ENCODE measurements at regions not wholly inside any gene's neighbourhood (a gene's known extent, or its start where the extent isn't known, plus 50 kb on each side); places are given as distances from the start of the nearest gene placed in this dataset.

GRCh38 chr5:68126886-68127285 is 88.7 kb upstream of the PIK3R1 start:
- no peaks in the 10 kb centered on the region for H3K27me3 ChIP-seq (ENCODE audit: control insufficient read depth, insufficient read depth, low read length)
- no peak for DNase-seq (ENCODE audit: low read depth)
- H3K4me3 ChIP-seq (ENCODE audit: low read depth, low read length), result no peak overlapping the region
- H3K36me3 ChIP-seq (ENCODE audit: control insufficient read depth, insufficient read depth, low read length), result no peaks in the 10 kb centered on the region
- TF ChIP-seq CTCF (IDR thresholded peaks at IDR 0.05; ENCODE audit: insufficient read depth, low read length, poor library complexity, severe bottlenecking), result no peak

GRCh38 chr5:68122439-68123328 is 92.9 kb upstream of the PIK3R1 start:
- no peak overlapping the region for H3K4me3 ChIP-seq (ENCODE audit: low read depth, low read length)

GRCh38 chr5:68116868-68117411 is 98.6 kb upstream of the PIK3R1 start:
- H3K27me3 ChIP-seq (ENCODE audit: control insufficient read depth, insufficient read depth, low read length), result no peaks in the 10 kb centered on the region
- no peak for TF ChIP-seq CTCF (IDR thresholded peaks at IDR 0.05; ENCODE audit: insufficient read depth, low read length, poor library complexity, severe bottlenecking)
- no peaks in the 10 kb centered on the region for H3K36me3 ChIP-seq (ENCODE audit: control insufficient read depth, insufficient read depth, low read length)
- H3K4me3 ChIP-seq (ENCODE audit: low read depth, low read length), result no peak overlapping the region
- no peak for DNase-seq (ENCODE audit: low read depth)

More at GRCh38 chr5:68122439-68123328, 92.9 kb upstream of the PIK3R1 start:
- TF ChIP-seq CTCF (IDR thresholded peaks at IDR 0.05; ENCODE audit: insufficient read depth, low read length, poor library complexity, severe bottlenecking), result no peak
- no peaks in the 10 kb centered on the region for H3K36me3 ChIP-seq (ENCODE audit: control insufficient read depth, insufficient read depth, low read length)
- DNase-seq (ENCODE audit: low read depth), result no peak
- no peaks in the 10 kb centered on the region for H3K27me3 ChIP-seq (ENCODE audit: control insufficient read depth, insufficient read depth, low read length)

GRCh38 chr5:68116408-68116807 is 99.1 kb upstream of the PIK3R1 start:
- no peaks in the 10 kb centered on the region for H3K27me3 ChIP-seq (ENCODE audit: control insufficient read depth, insufficient read depth, low read length)
- H3K4me3 ChIP-seq (ENCODE audit: low read depth, low read length), result no peak overlapping the region
- H3K36me3 ChIP-seq (ENCODE audit: control insufficient read depth, insufficient read depth, low read length), result no peaks in the 10 kb centered on the region
- TF ChIP-seq CTCF (IDR thresholded peaks at IDR 0.05; ENCODE audit: insufficient read depth, low read length, poor library complexity, severe bottlenecking), result no peak
- no peak for DNase-seq (ENCODE audit: low read depth)

GRCh38 chr5:68115584-68115983 is 100.0 kb upstream of the PIK3R1 start:
- no peak for TF ChIP-seq CTCF (IDR thresholded peaks at IDR 0.05; ENCODE audit: insufficient read depth, low read length, poor library complexity, severe bottlenecking)
- no peak for DNase-seq (ENCODE audit: low read depth)
- H3K4me3 ChIP-seq (ENCODE audit: low read depth, low read length), result no peak overlapping the region
- no peaks in the 10 kb centered on the region for H3K36me3 ChIP-seq (ENCODE audit: control insufficient read depth, insufficient read depth, low read length)
- no peaks in the 10 kb centered on the region for H3K27me3 ChIP-seq (ENCODE audit: control insufficient read depth, insufficient read depth, low read length)

Data from kidney epithelial cell (primary cell).